Psoas muscle (tissue), 7 donors: ENCODE measurements at regions not wholly inside any gene's neighbourhood (a gene's known extent, or its start where the extent isn't known, plus 50 kb on each side); places are given as distances from the start of the nearest gene placed in this dataset.

Experiments
- ATAC-seq, 4 donors: fragments of 200-7000 bp; cut with Tn5 transposase; one replicate each; pipeline ENCODE4 v1.9.1; 2020; ENCODE audit warnings: moderate library complexity in 3 of 4, mild to moderate bottlenecking in 2 of 4
- DNase-seq, 2 donors: peaks; one replicate each; pipeline ENCODE4 v3.0.0-alpha.2; 2020
- H3K27ac ChIP-seq: fragments of 200-600 bp; one replicate; pipeline ENCODE4 v1.8.0; 2022
- H3K27me3 ChIP-seq, 3 donors: fragments of 200-600 bp in 1 of 3; one replicate each; pipeline versions ENCODE4 v1.6.1 to v1.8.0; 2013 to 2022; ENCODE audit warnings: low read length in 2 of 3, mild to moderate bottlenecking in 2 of 3, moderate library complexity in 1 of 3; ENCODE audit not compliant: insufficient read depth in 3 of 3
- H3K36me3 ChIP-seq, 2 donors: fragments of 200-600 bp in 1 of 2; one replicate each; pipeline versions ENCODE4 v1.6.1 to v1.8.0; 2013 to 2022; ENCODE audit warnings: low read depth in 1 of 2, mild to moderate bottlenecking in 1 of 2, moderate library complexity in 1 of 2; ENCODE audit not compliant: insufficient read depth in 1 of 2
- H3K4me1 ChIP-seq: fragments of 200-600 bp; one replicate; pipeline ENCODE4 v1.8.0; 2022
- H3K4me3 ChIP-seq: fragments of 200-600 bp; one replicate; pipeline ENCODE4 v1.8.0; 2022; ENCODE audit warnings: mild to moderate bottlenecking
- H3K9me3 ChIP-seq: fragments of 200-600 bp; one replicate; pipeline ENCODE4 v1.8.0; 2022
- WGBS, 3 donors: extraction: QIAGEN DNeasy Blood & Tissue Kit; methylation state at CpG; one replicate each; pipeline versions ENCODE4 v1.1.6 to v1.1.7; 2013; 5-methylcytosine and 5-hydroxymethylcytosine counted together
- intact Hi-C, 2 donors: fragments of 100-400 bp; cut with DNase I; formaldehyde crosslinking; loops; one replicate each; pipeline versions ENCODE4 v1.11.0 to v1.14.2; 2022
- TF ChIP-seq, protein P1 (sequence below): fragments of 200-600 bp; IDR thresholded peaks from one replicate; pipeline ENCODE4 v1.8.0; 2022; ENCODE audit warnings: antibody characterized with exemption
- donor health status: healthy with polysubstance abuse.
- donor health status: DM: no; HTN: no; CAD: no; lungs with moderate emphysema.
- donor health status: Bipolar disorder and iron deficiency.
- donor health status: healthy.
- donor health status: DM: yes; HTN: yes; CAD: no.
- donor health status: DM: no; HTN: no; CAD: no.
- donor health status: DM: yes; HTN: yes; CAD: no.

DNA sequence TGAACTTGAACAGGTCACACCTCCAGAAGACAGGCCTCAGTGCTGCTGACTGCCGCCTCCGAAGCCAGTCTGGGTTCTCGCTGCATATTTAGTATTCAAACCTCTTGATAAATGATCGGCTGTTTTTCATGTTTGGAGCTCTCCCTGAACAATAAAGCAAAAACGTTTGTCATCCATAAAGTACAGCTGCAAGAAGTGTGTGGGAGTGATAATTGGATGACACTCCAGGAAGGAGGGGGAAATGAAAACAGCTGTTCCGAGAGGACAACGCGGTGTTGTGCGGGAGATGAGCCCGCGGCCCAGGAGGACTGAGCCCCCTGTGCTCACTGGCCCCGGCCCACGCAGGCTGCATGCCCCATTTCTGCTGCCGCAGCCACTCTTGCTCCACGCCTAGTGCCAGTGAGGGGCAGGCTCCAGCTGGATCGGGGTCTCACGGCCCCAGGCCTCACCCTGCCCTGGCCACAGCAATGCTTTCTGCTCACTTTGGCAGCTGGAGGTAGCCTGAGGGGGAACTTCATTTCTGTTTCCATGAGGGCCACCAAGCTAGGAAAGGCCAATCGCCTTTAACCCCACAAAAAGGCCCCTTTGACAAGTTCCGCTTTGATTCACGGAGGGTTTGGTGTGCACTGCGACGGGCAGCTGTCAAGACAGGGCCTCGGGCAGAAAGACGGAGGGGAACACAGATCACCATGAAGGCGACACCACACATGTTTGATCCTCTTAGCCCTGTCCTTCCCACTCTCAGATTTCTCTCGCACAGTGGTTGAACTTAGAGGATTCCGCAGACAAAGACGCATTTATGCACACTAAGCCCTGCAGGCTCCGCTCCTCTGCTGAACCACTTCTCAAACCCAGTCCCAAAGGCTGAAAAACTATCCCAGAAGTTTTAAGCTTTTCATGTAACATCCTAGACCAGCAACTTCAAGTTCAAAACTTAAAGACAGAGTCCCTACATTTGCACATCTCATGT, 537.6 kb downstream of the EFNB2 start:
- 25 to 42% (median 28%) methylated on average over 29 of the region's 29 CpGs for WGBS, 3 donors

DNA sequence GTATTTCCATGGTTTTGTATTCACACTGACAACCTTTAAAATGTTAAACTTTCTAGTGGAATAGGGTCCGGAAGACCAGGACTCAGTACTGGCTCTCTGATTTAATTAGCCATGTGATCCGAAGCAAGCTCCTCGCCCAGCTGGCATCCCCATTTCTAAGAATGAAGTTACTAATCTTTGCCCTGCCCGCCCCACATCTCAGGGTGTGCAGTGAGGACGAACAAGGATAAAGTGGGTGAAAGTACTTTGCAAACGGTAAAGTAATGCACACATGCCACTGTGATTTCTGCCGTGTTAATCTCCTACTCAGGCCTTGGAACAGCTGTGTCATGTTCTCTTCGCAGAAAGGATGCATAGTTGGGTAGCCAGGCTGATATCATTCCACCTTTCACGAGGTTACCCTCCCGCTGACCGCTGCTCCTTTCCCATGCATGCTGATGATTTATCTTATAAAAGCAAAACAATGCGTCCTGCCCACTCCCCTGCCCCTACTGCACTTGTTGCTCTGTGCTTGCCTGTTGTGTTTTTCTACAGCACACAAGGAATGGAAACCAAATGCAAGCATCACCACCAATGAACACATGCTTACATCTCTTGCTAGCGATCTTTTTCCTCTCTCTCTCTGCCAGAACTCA, 539.0 kb downstream of the EFNB2 start:
- Histone ChIP-seq H3K9me3 (no peaks in the 10 kb centered on the region), H3K27ac (no peak overlapping the region), H3K36me3 (no peaks in the 10 kb centered on the region), H3K4me3 (no peak overlapping the region), H3K27me3 (peaks cover 0 to 7% (median 2%) of the 10 kb centered on the region in 3 donors), H3K4me1 (no peaks in the 10 kb centered on the region)
- WGBS, 3 donors: 42 to 51% (median 47%) methylated on average over 13 of the region's 13 CpGs
- DNase-seq: no peak
- intact Hi-C loops: no loop called here
- ATAC-seq: no peak
- TF ChIP-seq, protein P1, sequence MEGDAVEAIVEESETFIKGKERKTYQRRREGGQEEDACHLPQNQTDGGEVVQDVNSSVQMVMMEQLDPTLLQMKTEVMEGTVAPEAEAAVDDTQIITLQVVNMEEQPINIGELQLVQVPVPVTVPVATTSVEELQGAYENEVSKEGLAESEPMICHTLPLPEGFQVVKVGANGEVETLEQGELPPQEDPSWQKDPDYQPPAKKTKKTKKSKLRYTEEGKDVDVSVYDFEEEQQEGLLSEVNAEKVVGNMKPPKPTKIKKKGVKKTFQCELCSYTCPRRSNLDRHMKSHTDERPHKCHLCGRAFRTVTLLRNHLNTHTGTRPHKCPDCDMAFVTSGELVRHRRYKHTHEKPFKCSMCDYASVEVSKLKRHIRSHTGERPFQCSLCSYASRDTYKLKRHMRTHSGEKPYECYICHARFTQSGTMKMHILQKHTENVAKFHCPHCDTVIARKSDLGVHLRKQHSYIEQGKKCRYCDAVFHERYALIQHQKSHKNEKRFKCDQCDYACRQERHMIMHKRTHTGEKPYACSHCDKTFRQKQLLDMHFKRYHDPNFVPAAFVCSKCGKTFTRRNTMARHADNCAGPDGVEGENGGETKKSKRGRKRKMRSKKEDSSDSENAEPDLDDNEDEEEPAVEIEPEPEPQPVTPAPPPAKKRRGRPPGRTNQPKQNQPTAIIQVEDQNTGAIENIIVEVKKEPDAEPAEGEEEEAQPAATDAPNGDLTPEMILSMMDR: no peak

More for the DNA sequence above, 537.6 kb downstream of the EFNB2 start:
- Histone ChIP-seq H3K4me1 (no peaks in the 10 kb centered on the region), H3K27me3 (peaks cover 0 to 6% (median 0%) of the 10 kb centered on the region in 3 donors), H3K9me3 (no peaks in the 10 kb centered on the region), H3K4me3 (no peak overlapping the region), H3K27ac (no peak overlapping the region), H3K36me3 (no peaks in the 10 kb centered on the region)
- DNase-seq (no peak), ATAC-seq (peak in 1 of 4 donors; percentile 19)
- intact Hi-C loops: no loop called here
- TF ChIP-seq, protein P1: no peak

DNA sequence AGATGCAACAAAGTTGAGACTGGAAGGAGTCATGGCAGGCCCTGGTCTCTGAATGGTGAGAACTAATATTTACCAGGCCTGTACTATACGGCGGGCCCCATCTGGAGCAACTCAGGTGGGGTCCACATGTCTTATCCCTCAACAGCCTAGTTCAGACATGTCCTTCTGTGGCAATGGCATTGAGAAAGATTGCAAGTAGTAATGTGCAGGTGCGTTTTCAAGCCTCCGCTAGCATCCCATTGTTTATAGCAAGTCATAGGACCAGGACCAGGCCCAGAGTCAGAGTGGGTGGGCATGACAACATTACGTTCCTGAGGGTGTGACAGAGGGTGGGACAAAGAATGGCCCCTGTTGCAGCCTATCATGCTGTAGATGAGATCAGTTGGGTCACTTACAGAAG, 541.1 kb downstream of the EFNB2 start:
- Histone ChIP-seq H3K27ac (no peak overlapping the region), H3K4me1 (no peaks in the 10 kb centered on the region)
- TF ChIP-seq, protein P1: no peak

DNA sequence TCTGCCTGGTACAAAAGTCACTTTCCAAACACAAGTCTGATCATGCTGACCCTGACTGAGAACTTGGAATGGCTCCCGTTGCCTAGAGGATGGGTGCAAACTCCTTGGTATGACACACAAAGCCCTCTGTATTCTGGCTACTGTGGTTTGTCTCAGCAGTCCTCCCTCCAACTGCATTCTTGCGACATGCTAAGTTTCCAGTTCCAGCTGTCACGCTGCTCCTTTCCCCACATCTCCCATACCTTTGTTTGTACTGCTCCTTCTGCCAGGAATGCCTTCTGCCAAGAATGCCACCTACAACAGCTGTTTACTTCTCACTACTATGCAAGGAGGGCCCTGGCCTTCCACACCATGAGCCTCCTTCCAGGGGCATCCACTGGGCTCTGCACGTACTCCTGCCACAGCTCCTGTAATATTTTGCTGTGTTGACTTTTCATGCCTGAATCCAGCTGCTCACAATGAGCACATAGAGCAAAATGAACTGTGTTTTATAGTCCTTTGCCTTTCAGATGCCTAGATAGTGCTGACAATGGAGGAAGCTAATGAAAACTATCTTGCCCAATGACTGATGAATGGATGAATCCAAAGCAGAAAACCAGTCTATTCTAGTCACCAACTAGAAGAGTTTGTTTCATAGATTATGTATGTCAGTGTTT, 543.7 kb downstream of the EFNB2 start:
- ATAC-seq (no peak), DNase-seq (no peak)
- H3K36me3 ChIP-seq: no peaks in the 10 kb centered on the region
- H3K27me3 ChIP-seq: peaks cover 0 to 7% (median 2%) of the 10 kb centered on the region in 3 donors
- no peak overlapping the region for H3K4me3 ChIP-seq
- no peaks in the 10 kb centered on the region for H3K4me1 ChIP-seq
- no peak overlapping the region for H3K27ac ChIP-seq
- WGBS, 3 donors: 30 to 40% (median 31%) methylated on average over 4 of the region's 4 CpGs
- TF ChIP-seq, protein P1: no peak
- intact Hi-C loops: no loop called here
- H3K9me3 ChIP-seq: no peaks in the 10 kb centered on the region

More for the DNA sequence above, 541.1 kb downstream of the EFNB2 start:
- DNase-seq (no peak), ATAC-seq (no peak)
- no peaks in the 10 kb centered on the region for H3K9me3 ChIP-seq
- WGBS, 3 donors: 96 to 99% (median 98%) methylated on average over 5 of the region's 5 CpGs
- no peaks in the 10 kb centered on the region for H3K36me3 ChIP-seq
- intact Hi-C loops: no loop called here
- no peak overlapping the region for H3K4me3 ChIP-seq
- peaks cover 0 to 7% (median 2%) of the 10 kb centered on the region in 3 donors for H3K27me3 ChIP-seq
